ENCODE measurements at regions not wholly inside any gene's neighbourhood (a gene's known extent, or its start where the extent isn't known, plus 50 kb on each side); places are given as distances from the start of the nearest gene placed in this dataset.

DNA sequence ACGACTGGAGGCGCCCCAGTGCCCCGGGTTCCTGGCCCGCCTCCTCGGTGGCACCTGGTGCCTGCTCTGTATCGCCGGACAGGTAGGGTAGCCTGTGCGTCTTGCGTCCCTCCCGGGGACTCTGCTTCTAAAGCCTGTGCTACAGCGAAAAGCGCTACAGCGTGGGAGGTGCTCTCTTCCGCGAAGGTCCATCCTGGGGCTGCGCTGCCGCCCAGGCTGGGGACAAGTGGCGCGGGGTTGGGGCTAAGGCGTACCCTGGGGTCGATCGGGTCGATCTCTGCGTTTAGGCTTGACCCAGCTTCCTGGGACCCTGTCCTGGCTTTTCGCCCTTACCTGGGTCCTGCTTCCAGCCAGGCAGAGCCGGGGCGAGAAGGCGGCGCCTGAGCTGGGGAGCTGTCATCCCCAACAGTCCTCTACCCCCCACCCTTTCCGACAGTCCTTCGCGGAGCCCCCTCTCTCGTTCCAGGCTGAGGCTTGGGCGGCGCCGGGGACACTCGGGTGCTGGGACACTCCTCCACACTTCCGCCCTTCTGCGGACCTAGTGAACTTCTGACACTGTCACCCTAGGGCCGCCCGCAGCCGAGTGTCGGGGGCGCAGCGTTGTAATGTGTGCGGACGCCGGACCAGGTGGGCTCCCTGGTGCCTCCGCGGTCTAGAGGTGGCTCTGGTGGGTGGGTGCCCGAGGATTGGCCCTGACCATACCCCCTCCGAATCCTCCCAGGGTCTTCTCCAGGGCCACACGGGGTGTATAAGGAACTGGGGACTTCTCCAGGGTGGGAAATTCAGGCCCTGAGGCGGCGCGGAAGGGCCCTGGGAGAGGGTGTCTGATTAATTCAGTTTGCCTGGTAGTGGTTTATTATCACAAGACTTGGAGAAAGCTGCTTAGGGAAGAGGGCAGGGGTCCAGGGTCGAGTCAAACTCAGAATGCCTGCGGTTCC is 328.2 kb downstream of the SH3GL2 start:
- DNase-seq (ENCODE audit: low read depth): no peak
- TF ChIP-seq, protein P1, sequence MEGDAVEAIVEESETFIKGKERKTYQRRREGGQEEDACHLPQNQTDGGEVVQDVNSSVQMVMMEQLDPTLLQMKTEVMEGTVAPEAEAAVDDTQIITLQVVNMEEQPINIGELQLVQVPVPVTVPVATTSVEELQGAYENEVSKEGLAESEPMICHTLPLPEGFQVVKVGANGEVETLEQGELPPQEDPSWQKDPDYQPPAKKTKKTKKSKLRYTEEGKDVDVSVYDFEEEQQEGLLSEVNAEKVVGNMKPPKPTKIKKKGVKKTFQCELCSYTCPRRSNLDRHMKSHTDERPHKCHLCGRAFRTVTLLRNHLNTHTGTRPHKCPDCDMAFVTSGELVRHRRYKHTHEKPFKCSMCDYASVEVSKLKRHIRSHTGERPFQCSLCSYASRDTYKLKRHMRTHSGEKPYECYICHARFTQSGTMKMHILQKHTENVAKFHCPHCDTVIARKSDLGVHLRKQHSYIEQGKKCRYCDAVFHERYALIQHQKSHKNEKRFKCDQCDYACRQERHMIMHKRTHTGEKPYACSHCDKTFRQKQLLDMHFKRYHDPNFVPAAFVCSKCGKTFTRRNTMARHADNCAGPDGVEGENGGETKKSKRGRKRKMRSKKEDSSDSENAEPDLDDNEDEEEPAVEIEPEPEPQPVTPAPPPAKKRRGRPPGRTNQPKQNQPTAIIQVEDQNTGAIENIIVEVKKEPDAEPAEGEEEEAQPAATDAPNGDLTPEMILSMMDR (IDR thresholded peaks at IDR 0.05; ENCODE audit: control insufficient read depth, extremely low read depth, insufficient read depth): no peak
- no peak overlapping the region for H3K4me3 ChIP-seq (ENCODE audit: low read depth, low read length)

DNA sequence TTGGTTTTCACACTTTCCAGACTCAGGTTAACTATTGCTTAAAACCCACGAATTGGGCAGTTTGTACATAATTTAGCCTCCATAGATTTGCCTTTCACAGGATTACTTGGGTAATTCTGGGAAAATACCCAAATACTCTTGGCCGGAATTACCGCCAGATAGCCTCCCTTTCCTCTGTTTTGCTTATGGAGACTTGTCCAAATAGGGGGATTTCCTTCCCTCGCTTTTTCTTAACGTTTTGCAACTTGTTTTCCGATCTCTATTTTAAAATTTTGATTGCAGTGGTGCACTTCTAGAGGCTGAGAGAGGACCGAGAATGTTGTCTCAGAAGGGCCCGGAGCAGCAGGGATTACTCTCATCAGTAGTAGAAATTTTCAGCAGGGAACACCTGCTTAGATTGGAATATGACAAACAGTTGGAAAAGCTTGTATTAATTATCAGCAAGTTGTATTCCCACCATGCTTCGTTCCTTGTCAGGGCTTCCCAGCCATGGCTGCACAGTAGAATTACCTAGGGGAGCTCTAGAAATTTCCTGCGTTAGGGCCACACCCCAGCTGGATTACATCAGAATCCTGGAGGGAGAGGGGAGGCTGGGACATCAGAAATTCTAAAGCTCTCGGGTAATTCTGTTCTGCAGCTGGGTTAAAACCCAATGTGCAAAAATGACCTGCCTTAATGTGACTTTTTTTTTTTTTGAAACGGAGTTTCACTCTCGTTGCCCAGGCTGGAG is 329.1 kb downstream of the SH3GL2 start:
- no peak overlapping the region for H3K4me3 ChIP-seq (ENCODE audit: low read depth, low read length)
- no peak for DNase-seq (ENCODE audit: low read depth)
- TF ChIP-seq, protein P1 (IDR thresholded peaks at IDR 0.05; ENCODE audit: control insufficient read depth, extremely low read depth, insufficient read depth): no peak

DNA sequence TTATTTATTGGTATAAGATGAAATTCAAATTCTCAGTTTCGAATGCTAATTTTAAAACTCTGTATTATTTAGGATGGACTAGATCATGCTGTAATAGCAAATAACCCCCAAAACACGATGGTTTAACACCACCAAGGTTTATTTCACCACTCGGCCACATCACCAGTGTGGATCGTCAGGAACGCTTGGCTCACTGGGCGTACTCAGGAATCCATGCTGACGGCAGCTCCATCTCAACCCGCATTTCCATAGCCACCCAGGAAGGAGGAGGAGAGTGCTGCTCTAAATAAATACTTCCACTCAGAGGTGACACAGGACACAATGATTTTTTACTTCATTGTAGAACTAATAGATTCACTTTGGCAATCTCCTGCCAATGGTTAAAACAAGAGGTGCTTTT is 347.4 kb downstream of the SH3GL2 start:
- H3K4me3 ChIP-seq (ENCODE audit: low read depth, low read length): no peak overlapping the region
- TF ChIP-seq, protein P1 (IDR thresholded peaks at IDR 0.05; ENCODE audit: control insufficient read depth, extremely low read depth, insufficient read depth): no peak
- DNase-seq (ENCODE audit: low read depth): no peak

DNA sequence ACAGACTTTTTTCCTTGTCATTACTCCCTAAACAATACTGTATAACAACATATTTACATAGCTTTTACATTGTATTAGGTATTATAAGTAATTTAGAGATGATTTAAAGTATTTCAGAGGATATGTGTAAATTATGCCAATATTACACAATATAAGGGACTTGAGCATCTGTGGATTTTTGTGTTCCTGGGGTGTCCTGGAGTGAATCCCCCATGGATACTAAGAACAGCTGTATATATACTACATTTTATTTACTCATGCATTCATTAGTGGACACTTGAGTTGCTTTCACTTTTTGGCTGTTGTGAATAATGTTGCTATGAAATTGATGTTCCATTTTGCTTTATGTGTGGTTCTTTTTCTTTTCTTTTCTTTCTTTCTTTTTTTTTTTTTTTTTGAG is 348.8 kb downstream of the SH3GL2 start:
- TF ChIP-seq, protein P1 (IDR thresholded peaks at IDR 0.05; ENCODE audit: control insufficient read depth, extremely low read depth, insufficient read depth): no peak
- no peak for DNase-seq (ENCODE audit: low read depth)
- H3K4me3 ChIP-seq (ENCODE audit: low read depth, low read length): no peak overlapping the region

DNA sequence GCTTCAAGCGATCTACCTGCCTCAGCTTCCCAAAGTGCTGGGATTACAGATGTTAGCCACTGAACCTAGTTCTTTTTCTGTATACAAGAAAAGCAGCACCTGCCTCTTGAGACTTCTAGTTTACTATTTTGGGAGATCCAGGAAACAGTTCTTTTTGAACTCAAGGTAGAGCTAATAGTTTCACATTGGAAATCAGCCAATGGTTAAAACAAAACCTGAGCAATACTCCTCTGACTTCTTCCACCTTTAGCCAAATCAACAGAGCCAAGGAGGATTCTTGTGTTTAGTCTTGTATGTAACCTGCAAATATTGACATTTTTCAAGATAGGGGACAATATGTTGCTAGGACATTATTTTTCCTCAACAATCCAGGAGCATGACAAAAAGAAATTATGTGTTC is 349.4 kb downstream of the SH3GL2 start:
- TF ChIP-seq, protein P1 (IDR thresholded peaks at IDR 0.05; ENCODE audit: control insufficient read depth, extremely low read depth, insufficient read depth): no peak
- no peak for DNase-seq (ENCODE audit: low read depth)
- no peak overlapping the region for H3K4me3 ChIP-seq (ENCODE audit: low read depth, low read length)

DNA sequence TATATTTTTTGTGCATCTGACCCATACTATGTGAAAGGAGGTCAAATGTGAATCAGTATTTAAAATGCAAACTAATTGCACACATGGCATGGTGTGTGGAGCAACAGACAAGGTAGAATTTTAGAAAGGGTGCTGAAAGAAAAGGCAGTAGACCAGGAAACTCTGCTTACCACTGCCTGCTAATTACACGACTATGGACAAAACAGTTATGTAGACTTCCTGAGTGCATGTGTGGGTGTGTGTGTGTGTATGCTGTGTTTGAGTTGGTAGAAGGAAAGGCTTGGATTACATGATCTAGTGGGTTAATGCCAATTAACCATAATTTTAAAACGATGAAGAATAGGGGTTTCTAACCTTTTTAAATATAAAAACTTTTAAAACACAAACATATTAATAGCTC is 349.9 kb downstream of the SH3GL2 start:
- TF ChIP-seq, protein P1 (IDR thresholded peaks at IDR 0.05; ENCODE audit: control insufficient read depth, extremely low read depth, insufficient read depth): no peak
- H3K4me3 ChIP-seq (ENCODE audit: low read depth, low read length): no peak overlapping the region
- DNase-seq (ENCODE audit: low read depth): no peak

All from LNCaP clone FGC (cell line).